ENCODE measurements at regions not wholly inside any gene's neighbourhood (a gene's known extent, or its start where the extent isn't known, plus 50 kb on each side); places are given as distances from the start of the nearest gene placed in this dataset.

- H3K4me1 ChIP-seq: peaks cover 0 to 15% (median 0%) of the 10 kb centered on the region in 4 donors
- no peaks in the 10 kb centered on the region for H3K36me3 ChIP-seq
- H3K27me3 ChIP-seq: no peaks in the 10 kb centered on the region
- H3K27ac ChIP-seq: no peak overlapping the region
- no peak for TF ChIP-seq CTCF (IDR thresholded peaks at IDR 0.05)
- H3K9me3 ChIP-seq: no peaks in the 10 kb centered on the region
- H3K4me3 ChIP-seq: no peak overlapping the region
- 66 to 72% methylated on average over 13 of the region's 13 CpGs for WGBS, 2 donors
- no peak for DNase-seq (ENCODE audit: low spot score in 2 of 2)
These were observed 158.1 kb upstream of the CIBAR2 start for GRCh38 chr16:85270374-85270773.

GRCh38 chr16:85271198-85271597 is 158.9 kb upstream of the CIBAR2 start:
- H3K9me3 ChIP-seq: no peaks in the 10 kb centered on the region
- H3K27me3 ChIP-seq: no peaks in the 10 kb centered on the region
- TF ChIP-seq CTCF (IDR thresholded peaks at IDR 0.05): no peak
- no peak for TF ChIP-seq EP300 (IDR thresholded peaks at IDR 0.05)
- no peak for TF ChIP-seq POLR2A (IDR thresholded peaks at IDR 0.05)
- H3K4me3 ChIP-seq: no peak overlapping the region
- DNase-seq (ENCODE audit: low spot score in 2 of 2): no peak
- H3K27ac ChIP-seq: no peak overlapping the region
- 85 to 91% methylated on average over 7 of the region's 7 CpGs for WGBS, 2 donors
- peaks cover 0 to 23% (median 0%) of the 10 kb centered on the region in 4 donors for H3K4me1 ChIP-seq
- H3K36me3 ChIP-seq: no peaks in the 10 kb centered on the region

GRCh38 chr16:85273293-85273692 is 161.0 kb upstream of the CIBAR2 start:
- H3K27me3 ChIP-seq: no peaks in the 10 kb centered on the region
- no peaks in the 10 kb centered on the region for H3K36me3 ChIP-seq
- 96 to 98% methylated on average over 7 of the region's 7 CpGs for WGBS, 2 donors
- DNase-seq (ENCODE audit: low spot score in 2 of 2): no peak
- no peaks in the 10 kb centered on the region for H3K9me3 ChIP-seq
- no peak overlapping the region for H3K27ac ChIP-seq
- TF ChIP-seq EP300 (IDR thresholded peaks at IDR 0.05) (no peak), POLR2A (IDR thresholded peaks at IDR 0.05) (no peak), CTCF (IDR thresholded peaks at IDR 0.05) (no peak)
- H3K4me1 ChIP-seq: peaks cover 0 to 28% (median 0%) of the 10 kb centered on the region in 4 donors
- no peak overlapping the region for H3K4me3 ChIP-seq

- Histone ChIP-seq H3K9me3 (no peaks in the 10 kb centered on the region), H3K36me3 (no peaks in the 10 kb centered on the region), H3K4me3 (no peak overlapping the region), H3K27ac (no peak overlapping the region), H3K4me1 (peaks cover 0 to 40% (median 3%) of the 10 kb centered on the region in 4 donors), H3K27me3 (no peaks in the 10 kb centered on the region)
- no peak for DNase-seq (ENCODE audit: low spot score in 2 of 2)
- 83 to 85% methylated on average over 4 to 7 of the region's 7 CpGs for WGBS, 2 donors
- TF ChIP-seq POLR2A (IDR thresholded peaks at IDR 0.05): no peak
- TF ChIP-seq EP300 (IDR thresholded peaks at IDR 0.05): no peak
- TF ChIP-seq CTCF (IDR thresholded peaks at IDR 0.05): no peak
These were observed 162.2 kb upstream of the CIBAR2 start for GRCh38 chr16:85274501-85274900.

- no peaks in the 10 kb centered on the region for H3K36me3 ChIP-seq
- no peaks in the 10 kb centered on the region for H3K9me3 ChIP-seq
- H3K27me3 ChIP-seq: no peaks in the 10 kb centered on the region
- no peak for DNase-seq (ENCODE audit: low spot score in 2 of 2)
- H3K4me3 ChIP-seq: no peak overlapping the region
- WGBS, 2 donors: 75 to 77% methylated on average over 7 to 8 of the region's 8 CpGs
- peaks cover 0 to 44% (median 4%) of the 10 kb centered on the region in 4 donors for H3K4me1 ChIP-seq
- TF ChIP-seq CTCF (IDR thresholded peaks at IDR 0.05) (no peak), EP300 (IDR thresholded peaks at IDR 0.05) (no peak), POLR2A (IDR thresholded peaks at IDR 0.05) (no peak)
- H3K27ac ChIP-seq: no peak overlapping the region
These were observed 162.7 kb upstream of the CIBAR2 start for GRCh38 chr16:85274924-85275323.
